CD4-positive, alpha-beta T cell treated with Interferon alpha-2 for 1 hour (primary cell): ENCODE measurements at regions not wholly inside any gene's neighbourhood (a gene's known extent, or its start where the extent isn't known, plus 50 kb on each side); places are given as distances from the start of the nearest gene placed in this dataset.

Experiments
- DNase-seq, 2 donors: peaks; one replicate each; pipeline ENCODE4 v3.0.0-alpha.2; 2020 to 2022

DNA sequence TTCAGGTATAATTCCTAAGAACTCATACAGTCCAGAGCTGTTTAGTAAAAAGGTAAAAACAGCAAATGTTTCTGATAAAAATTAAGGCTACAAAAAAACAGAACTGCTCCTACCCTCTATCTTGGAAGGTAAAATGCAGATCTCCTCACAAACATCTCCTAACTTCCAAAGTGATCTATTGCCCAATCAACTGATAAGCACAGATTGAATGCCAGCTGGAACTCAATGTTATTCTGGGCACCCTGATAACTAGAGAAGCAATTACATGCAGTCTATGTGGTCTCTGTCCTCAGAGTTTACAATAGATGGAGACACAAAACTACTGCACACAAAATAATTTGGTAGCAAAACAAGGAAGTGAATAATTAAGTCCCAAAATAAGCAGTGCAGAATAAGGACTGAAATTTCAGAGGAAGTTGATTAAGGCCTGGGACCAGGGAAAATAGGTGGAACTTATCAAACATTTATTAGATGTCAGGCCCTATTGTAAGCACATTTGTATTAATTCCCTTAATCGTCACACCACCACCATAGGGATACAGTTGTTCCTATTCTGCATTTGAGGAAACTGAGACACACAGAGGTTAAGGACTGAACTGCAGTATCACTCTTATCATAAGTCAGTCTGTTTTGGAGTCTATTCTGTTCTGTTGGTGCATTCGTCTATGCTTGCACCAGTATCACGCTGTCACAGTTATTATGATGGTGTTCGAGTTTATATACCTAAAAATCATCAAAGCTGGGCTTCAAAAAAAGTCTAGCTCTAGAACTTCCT, 102.2 kb upstream of the TARS1 start:
- no peak for DNase-seq

- no peak for DNase-seq
Observed at GRCh38 chr5:33339413-33339812, 101.4 kb upstream of the TARS1 start.

DNA sequence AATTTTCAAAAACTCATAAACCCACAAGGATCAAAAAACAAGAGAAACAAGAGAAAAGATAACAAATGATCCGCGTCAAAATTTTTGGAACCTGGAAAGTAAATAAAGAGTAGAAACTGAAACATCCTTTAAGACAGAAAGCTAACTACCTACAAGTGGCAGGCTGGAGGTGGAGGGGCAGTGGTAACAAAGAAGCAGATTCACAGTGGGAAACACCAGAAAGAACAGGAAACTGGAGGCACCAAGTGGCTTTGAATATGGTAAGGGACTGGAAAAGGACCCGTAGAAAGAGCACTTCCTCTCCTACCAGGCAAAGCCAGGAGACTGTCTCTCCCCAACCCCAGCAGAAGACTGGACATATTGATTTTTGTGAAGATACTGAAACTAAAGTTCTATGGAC, 100.6 kb upstream of the TARS1 start:
- DNase-seq, result no peak

GRCh38 chr5:33341351-33341750, 99.4 kb upstream of the TARS1 start:
- no peak for DNase-seq

GRCh38 chr5:33343676-33344327, 97.0 kb upstream of the TARS1 start:
- DNase-seq, result no peak

DNA sequence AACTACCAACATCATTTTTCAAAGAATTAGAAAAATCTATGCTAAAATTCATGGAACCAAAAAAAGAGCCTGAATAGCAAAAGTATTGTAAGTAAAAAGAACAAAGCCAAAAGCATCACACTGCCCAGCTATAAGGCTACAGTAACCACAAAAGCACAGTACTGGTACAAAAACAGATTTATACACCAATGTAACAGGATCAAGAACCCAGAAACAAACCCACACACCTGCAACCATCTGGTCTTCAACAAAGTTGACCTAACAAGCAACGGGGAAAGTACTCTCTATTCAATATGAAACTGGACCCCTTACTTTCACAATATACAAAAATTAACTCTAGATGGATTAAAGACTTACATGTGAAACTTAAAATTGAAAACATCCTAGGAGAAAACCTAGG, 94.2 kb upstream of the TARS1 start:
- no peak for DNase-seq

DNA sequence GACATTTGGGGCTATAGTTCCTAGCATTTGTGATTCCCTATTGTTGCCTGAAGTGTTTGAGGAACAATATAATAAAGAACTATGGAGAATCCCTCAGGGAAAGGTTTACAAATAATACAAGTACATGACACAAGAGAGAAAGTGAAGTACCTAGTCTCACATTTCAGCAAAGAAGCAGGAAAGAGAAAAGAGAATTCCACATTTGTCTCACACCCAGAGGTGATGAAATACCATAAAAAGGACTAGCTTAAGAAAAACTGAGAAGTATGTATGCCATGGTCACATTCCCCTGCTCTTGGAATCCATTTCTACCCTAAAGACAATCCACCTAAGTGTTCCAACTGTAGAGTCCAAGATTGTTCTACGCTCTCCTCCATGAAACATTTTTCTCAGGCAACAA, 79.0 kb upstream of the TARS1 start:
- no peak for DNase-seq

DNA sequence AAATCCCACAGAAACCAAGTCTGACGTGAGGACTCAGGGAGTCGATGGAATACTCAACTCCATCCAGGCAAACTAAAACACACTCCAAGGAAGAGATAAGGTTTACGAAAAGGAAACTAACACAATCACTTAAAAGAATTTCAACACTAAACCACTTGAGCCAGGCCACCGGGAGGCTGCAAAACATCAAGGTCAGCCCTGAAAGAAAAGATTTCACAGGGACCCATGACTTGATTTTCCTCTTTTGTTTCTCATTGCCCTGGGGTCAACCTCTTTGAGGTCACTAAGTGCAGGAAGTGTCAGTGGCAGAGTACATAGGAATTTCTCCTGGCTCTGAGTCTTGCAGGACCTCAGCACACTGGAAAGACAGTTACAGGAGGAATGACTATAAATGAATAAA, 77.8 kb upstream of the TARS1 start:
- DNase-seq, result no peak

DNA sequence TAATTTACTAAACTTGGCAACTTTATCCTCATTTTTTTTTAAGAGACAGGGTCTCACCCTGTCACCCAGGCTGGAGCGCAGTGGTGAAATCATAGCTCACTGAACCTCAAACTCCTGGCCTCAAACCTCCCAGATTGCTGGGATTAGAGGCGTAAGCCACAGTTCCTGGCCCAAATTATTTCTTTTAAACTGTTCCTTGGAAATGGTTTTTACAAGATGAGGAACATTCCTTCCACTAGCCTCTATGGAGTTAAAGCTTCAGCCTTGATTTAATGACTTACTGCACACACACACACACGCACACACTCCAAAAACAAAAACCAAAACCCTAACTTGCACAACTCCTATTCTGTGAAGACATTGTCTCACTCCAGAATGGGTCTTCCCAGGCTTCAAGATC, 77.2 kb upstream of the TARS1 start:
- DNase-seq, result no peak

- no peak for DNase-seq
Observed at GRCh38 chr5:33364406-33364805, 76.4 kb upstream of the TARS1 start.

- DNase-seq, result no peak
Observed at GRCh38 chr5:33367416-33367815, 73.3 kb upstream of the TARS1 start.

- no peak for DNase-seq
Observed at GRCh38 chr5:33369485-33370465, 71.0 kb upstream of the TARS1 start.

DNA sequence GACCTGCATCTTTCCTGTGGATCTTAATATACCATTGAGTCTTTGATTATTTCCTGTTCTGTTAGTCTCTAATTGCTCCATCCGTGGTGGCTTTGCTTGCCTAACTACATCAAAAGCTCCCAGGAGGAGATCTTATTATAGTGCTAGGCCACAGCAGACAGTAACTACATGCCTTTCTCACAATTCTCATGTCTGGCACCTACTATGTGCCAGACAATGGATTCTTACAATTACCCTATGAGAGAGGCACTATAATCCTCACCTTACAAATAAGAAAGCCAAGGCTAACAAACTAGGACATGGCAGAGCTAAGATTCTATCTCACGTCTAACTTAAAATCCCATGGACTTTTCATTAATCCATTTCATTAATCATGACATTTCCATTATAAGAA, 70.3 kb upstream of the TARS1 start:
- no peak for DNase-seq

GRCh38 chr5:33371660-33372059, 69.1 kb upstream of the TARS1 start:
- no peak for DNase-seq

DNA sequence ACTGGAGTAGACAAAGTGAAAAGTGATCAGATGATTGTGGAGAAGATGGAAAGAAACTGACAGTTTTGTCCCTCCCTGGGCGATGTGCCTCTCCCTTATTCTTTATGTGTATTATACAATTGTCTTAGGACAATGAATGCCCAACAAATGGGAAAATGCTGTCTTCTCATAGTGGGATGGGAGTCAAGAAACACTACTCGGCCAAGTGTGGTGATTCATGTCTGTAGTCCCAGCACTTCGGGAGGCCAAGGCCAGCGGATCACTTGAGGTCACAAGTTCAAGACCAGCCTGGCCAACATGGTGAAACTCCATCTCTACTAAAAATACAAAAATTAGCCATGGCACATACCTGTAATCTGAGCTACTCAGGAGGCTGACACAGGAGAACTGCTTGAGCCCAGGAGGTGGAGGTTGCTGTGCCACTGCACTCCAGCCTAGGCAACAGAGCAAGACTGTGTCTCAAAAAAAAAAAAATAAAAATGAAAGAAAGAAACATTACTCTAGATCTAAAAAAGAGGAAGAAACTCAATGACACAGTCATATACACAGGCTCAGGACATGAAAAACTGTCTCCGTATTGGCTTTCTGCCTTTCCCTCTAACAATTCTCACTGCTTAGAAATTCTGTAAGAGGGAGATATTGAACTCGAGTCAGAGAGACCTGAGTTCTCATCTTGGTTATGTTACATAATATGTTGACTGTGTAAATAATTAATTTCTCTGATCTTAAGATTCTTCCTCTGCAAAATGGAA, 67.9 kb upstream of the TARS1 start:
- DNase-seq, result no peak

DNA sequence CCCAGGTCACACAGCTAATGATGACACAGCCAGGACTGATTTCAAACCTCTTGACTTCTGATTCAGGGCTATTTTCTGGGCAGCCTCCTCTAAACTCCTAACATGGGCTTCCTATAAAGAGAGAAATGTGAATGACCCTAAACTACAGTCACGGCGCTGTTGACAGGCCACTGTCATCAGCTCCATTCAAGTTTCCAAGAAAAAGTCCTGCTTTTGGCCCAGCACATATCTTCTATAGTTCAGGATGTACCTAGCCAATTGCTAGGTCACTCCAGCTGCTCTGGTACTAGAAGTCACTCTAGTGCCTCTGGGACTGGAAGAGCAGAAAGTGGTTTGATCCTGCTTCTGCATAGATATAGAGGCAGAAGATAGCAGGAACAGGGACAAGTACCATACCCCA, 64.9 kb upstream of the TARS1 start:
- no peak for DNase-seq

GRCh38 chr5:33379757-33380156, 61.0 kb upstream of the TARS1 start:
- DNase-seq, result no peak

GRCh38 chr5:33381243-33381642, 59.5 kb upstream of the TARS1 start:
- DNase-seq, result no peak
